ENCODE measurements at regions not wholly inside any gene's neighbourhood (a gene's known extent, or its start where the extent isn't known, plus 50 kb on each side); places are given as distances from the start of the nearest gene placed in this dataset.

DNA sequence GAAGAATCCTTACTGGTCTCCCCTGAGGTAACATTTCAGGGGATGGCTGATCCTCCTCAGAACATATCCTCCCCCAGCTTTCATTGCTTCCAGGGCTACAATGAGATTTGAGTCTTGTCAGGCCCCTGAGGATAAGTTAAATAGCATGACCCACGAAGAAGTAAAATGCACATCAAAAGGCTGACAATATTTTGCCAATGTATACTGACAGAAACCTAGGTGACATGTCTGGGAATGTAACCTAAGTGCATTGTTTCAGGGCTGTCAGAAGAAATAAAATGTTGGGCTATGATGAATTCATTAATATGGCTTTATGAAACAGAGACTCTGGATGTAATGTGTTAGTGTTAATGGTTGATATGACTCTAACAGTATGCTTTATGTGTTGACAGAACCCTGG, 471.5 kb downstream of the HDGFL1 start:
- WGBS (ENCODE audit: insufficient coverage, low coverage, low lambda C conversion rate, missing lambda C conversion rate), result 67% methylated on average over 1 of the region's 1 CpG
- intact Hi-C loops (cut with DNase I), result no loop called here
- Histone ChIP-seq H3K4me3 (no peak overlapping the region), H3K9me3 (no peaks in the 10 kb centered on the region), H3K4me1 (no peaks in the 10 kb centered on the region), H3K27me3 (no peaks in the 10 kb centered on the region), H3K36me3 (no peaks in the 10 kb centered on the region), H3K27ac (no peak overlapping the region)
- TF ChIP-seq CTCF (IDR thresholded peaks at IDR 0.05), result no peak
- TF ChIP-seq POLR2A (IDR thresholded peaks at IDR 0.05), result no peak
- ATAC-seq, result no peak
- no peak for DNase-seq

- ATAC-seq (no peak), DNase-seq (no peak)
- TF ChIP-seq POLR2A (IDR thresholded peaks at IDR 0.05) (no peak), CTCF (IDR thresholded peaks at IDR 0.05) (no peak)
- no peaks in the 10 kb centered on the region for H3K9me3 ChIP-seq
- no peak overlapping the region for H3K4me3 ChIP-seq
- no peaks in the 10 kb centered on the region for H3K4me1 ChIP-seq
- no peak overlapping the region for H3K27ac ChIP-seq
- no peaks in the 10 kb centered on the region for H3K27me3 ChIP-seq
- H3K36me3 ChIP-seq, result no peaks in the 10 kb centered on the region
- intact Hi-C loops (cut with DNase I), result no loop called here
These were observed 475.9 kb downstream of the HDGFL1 start for GRCh38 chr6:23045280-23045679.

DNA sequence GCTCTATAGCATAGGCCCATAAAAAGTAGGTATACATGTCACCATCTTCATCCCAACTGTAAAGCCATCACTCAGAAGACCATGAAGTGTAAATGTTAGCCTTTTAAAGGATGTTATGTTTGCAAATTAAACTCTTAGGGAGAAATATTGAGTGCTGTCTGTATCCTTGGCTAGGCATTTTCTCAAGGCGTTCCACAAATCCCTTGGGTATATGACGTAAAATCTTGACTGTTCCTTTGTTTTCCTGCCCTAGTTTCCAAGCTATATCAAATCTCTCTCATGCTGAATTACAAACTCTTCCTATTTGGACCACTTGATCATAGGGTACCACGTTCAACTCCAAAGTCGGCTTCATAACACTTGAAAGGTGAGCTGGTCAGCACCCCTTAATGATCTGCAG, 486.2 kb downstream of the HDGFL1 start:
- Histone ChIP-seq H3K4me1 (no peaks in the 10 kb centered on the region), H3K4me3 (no peak overlapping the region), H3K9me3 (no peaks in the 10 kb centered on the region), H3K27ac (no peak overlapping the region), H3K36me3 (no peaks in the 10 kb centered on the region), H3K27me3 (no peaks in the 10 kb centered on the region)
- TF ChIP-seq POLR2A (IDR thresholded peaks at IDR 0.05), result no peak
- TF ChIP-seq CTCF (IDR thresholded peaks at IDR 0.05), result no peak
- intact Hi-C loops (cut with DNase I), result no loop called here
- DNase-seq (no peak), ATAC-seq (no peak)
- 69% methylated on average over 4 of the region's 4 CpGs for WGBS (ENCODE audit: insufficient coverage, low coverage, low lambda C conversion rate, missing lambda C conversion rate)

DNA sequence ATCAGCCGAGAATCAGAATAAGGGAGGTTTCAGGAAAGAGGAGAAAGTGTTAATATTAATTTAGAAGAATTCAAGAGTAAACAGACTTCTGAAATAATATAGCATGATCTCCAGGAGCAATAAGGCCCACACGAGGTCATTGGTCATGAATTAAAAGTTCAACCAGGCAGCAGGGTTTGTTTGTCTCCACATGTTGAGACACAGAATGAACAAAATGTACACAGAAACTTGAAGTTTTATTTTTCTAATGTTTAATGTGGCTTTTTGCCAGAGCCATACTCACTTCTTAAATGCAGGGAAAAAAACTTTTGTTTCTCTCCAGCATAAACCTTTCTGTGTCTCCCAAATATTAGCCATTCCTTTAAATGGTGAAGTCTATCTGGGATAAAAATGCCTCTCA, 504.5 kb downstream of the HDGFL1 start:
- intact Hi-C loops (cut with DNase I), result no loop called here
- no peaks in the 10 kb centered on the region for H3K9me3 ChIP-seq
- DNase-seq (no peak), ATAC-seq (no peak)
- no peaks in the 10 kb centered on the region for H3K4me1 ChIP-seq
- no peaks in the 10 kb centered on the region for H3K27me3 ChIP-seq
- H3K4me3 ChIP-seq, result no peak overlapping the region
- no peak overlapping the region for H3K27ac ChIP-seq
- no peak for TF ChIP-seq POLR2A (IDR thresholded peaks at IDR 0.05)
- no peak for TF ChIP-seq CTCF (IDR thresholded peaks at IDR 0.05)
- 40% methylated on average over 2 of the region's 2 CpGs for WGBS (ENCODE audit: insufficient coverage, low coverage, low lambda C conversion rate, missing lambda C conversion rate)
- H3K36me3 ChIP-seq, result no peaks in the 10 kb centered on the region

DNA sequence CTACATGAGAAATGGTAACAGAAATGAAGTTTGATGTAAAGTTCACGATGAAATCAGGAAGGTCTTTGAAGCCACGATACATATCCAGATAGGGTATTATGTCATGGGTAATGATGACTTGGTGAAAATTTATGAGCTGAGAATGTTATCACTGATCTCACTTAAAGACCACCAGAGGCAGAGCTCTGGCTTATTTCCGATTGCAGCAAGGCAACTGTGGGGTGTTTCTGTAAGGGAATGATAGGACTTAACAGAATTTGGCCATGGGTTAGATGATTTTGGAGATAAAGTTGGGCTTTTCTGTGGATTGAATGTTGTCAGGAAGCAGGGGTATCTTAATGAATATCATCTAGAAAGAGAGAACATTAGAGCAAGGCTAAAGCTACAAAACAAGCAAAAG, 508.4 kb downstream of the HDGFL1 start:
- H3K9me3 ChIP-seq, result no peaks in the 10 kb centered on the region
- no peak overlapping the region for H3K27ac ChIP-seq
- H3K4me1 ChIP-seq, result no peaks in the 10 kb centered on the region
- no peaks in the 10 kb centered on the region for H3K36me3 ChIP-seq
- ATAC-seq, result no peak
- TF ChIP-seq CTCF (IDR thresholded peaks at IDR 0.05), result no peak
- no peak for TF ChIP-seq POLR2A (IDR thresholded peaks at IDR 0.05)
- no peak for DNase-seq
- intact Hi-C loops (cut with DNase I), result no loop called here
- no peak overlapping the region for H3K4me3 ChIP-seq
- H3K27me3 ChIP-seq, result no peaks in the 10 kb centered on the region
- 69% methylated on average over 3 of the region's 3 CpGs for WGBS (ENCODE audit: insufficient coverage, low coverage, low lambda C conversion rate, missing lambda C conversion rate)

All from right lobe of liver (tissue), 6 donors.